Hepatocyte (in vitro differentiated cells): ENCODE measurements at regions not wholly inside any gene's neighbourhood (a gene's known extent, or its start where the extent isn't known, plus 50 kb on each side); places are given as distances from the start of the nearest gene placed in this dataset.

Experiments
- CTCF ChIP-seq: fragments of 200-600 bp; sonication (generic); IDR thresholded peaks from 2 replicates; pipeline ENCODE4 v1.5.1; 2016; ENCODE audit warnings: antibody characterized with exemption, mild to moderate bottlenecking; ENCODE audit not compliant: poor library complexity
- EZH2phosphoT487 ChIP-seq: fragments of 200-600 bp; sonication (generic); IDR thresholded peaks from one replicate; pipeline ENCODE4 v1.6.1; 2018; ENCODE audit warnings: antibody characterized with exemption, mild to moderate bottlenecking, low read depth, moderate library complexity; ENCODE audit not compliant: unreplicated experiment, severe bottlenecking

- TF ChIP-seq CTCF (no peak), EZH2phosphoT487 (no peak)
These were observed 72.2 kb upstream of the IL6 start for GRCh38 chr7:22654831-22655230.
